ENCODE measurements at regions not wholly inside any gene's neighbourhood (a gene's known extent, or its start where the extent isn't known, plus 50 kb on each side); places are given as distances from the start of the nearest gene placed in this dataset.

DNA sequence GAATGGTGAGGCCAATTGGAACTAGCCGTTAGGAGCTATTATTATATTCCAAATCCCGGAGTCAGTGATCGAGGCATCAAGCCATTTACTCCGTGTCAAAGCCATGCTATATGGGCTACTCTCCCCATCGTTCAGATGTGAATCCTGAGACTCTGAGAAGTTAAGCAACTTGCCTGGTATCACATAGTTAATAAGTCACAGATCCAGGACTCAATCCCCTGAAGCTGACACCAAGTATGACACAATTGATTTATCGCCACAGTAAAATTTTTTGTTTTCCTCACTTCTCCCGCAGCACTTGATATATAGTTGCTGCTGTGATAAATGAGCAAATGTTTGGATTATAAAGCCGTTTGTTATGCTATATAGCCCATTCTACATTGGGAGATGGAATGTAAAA, 50.8 kb upstream of the TSHZ2 start:
- no peak for DNase-seq

DNA sequence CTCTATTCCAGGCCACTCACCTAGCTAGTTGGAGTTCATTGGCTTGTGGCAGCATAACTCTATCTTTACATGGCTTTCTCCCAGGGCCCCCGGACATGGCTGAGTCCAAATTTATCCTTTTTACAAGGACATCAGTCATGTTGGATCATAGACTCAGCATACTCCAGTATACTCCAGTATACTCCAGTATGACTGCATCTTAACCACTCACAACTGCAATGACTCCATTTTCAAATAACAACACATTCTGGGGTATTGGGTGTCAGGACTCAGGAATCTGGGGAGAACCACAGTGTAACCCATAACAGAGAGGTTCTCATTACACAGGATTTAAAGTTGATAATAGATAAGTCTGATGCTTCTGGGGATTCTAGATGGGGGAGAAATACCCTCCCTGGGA, 53.8 kb upstream of the TSHZ2 start:
- no peak for DNase-seq

- no peak for DNase-seq
These were observed 56.6 kb upstream of the TSHZ2 start for GRCh38 chr20:52915564-52915963.

DNA sequence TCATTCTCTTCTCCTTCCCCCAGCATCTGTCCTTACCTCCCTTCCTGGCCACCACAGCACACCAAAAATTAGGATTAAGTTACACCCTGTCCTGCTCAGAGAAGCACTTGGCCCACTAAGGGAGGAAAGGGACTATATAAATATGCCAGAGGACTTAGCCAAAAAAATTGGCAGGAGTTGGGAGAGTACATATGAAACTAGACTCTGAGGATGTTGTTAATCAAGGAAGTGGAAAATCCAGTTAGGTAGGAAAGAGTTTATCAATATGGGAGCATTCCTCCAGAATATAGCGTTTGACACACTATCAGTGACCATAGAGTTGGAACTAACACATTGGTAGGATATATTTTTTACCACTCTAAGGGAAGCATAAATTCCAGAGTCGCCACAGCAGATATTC, 57.3 kb upstream of the TSHZ2 start:
- no peak for DNase-seq

DNA sequence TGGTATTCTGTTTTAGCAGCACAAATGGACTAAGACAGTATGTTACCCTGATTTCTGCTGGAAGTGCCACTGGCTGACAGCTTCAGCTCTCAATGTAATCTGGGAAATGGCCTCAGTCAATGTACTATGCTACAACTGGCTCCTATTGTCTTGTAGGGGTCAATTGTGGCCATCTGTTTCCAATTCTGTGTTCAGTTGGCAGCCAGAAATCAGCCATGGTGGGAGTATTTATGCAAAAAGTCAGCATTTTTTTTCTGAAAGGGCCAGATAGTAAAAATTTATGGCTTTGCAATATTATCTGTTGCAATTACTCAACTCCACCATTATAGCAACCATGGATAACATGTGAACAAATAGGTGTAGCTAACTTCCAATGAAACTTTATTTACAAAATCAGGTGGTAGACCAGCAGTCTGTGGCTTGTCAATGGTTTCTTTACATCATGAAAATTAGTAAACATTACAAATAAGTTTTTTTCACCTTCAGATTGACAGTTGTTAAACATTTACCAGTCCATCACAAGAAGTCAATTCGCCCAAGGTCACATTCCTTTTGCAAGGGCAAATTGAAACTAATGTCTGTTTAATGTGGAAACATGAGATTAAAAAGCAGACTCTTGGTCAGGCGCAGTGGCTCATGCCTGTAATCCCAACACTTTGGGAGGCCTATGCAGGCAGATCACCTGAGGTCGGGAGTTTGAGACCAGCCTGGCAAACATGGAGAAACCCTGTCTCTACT, 58.3 kb upstream of the TSHZ2 start:
- no peak for DNase-seq

DNA sequence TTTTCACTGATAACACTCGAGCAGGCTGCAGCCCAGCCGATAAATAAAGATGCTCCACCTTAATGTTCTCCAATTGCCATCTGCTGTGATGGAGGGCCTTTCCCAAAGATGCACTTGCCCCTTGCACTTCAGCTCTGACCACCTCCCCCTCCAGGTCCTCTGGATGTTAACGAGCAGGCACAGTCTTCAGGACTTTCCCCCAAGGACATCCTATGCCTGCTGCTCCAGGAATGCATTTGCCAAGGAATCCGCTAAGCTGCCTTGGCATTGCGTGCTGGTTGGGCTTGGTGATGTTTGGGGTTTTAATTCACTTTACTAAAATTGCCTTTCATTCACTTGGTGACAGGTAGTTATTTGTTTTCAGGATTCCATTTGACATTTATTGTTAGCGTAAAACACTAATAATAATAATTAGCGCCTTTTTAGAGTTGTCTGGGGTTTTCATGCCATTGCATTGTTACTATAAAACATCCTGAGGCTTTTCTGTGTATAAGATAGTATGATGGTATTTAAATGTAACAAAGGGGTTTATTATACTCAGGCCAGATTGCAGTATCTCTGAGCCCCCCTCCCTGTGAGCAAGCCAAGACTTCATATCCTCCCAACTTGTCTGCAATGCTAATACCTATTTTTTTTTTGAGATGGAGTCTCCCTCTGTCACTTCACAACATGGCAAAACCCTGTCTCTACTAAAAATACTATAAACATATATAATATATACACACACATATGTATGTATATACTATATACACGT, 66.7 kb upstream of the TSHZ2 start:
- no peak for DNase-seq

GRCh38 chr20:52904837-52905236, 67.3 kb upstream of the TSHZ2 start:
- no peak for DNase-seq

DNA sequence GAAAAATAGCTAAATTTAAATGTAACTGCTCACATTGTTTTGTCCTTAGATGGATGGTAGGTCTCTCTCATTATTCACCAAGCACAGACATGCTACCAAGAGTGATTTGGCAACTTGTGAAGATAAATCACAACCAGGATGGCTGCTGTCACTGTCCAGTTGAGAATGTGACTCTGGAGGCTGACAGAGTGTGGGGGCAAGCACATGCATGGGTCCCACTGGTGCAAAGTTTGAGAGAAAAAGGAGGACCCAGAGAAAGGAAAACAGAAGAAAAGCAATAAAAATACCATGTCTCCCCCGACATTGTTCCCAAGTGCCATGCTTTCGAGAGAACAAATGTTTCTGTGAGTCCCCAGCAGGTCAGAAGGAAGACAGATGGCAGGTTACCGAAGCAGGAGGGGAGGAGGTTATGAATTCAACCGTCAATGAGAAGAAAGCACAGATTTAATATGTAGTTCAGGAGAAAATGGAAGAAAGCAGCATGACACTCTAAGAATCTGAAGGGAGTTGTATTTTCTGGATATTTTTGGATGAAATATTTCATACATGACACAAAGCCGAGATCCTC, 73.0 kb upstream of the TSHZ2 start:
- DNase-seq = no peak

DNA sequence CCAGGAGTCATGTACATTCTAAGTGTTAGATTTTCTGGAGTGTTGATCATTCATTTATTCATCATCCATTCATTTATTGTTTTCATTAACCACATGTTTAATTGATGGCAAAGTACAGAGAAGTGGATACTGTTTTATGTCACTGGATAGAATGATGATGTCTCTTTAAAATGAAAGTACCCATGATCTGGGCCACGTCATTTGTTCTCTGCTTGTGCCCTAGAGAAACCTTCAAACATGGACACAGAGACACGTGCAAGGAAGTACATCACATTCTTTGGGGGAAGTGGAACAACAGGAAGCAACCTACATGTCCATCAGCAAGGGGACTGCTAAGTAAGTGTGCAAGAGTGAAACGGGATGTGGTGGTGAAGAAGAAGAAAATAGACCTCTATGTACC, 75.8 kb upstream of the TSHZ2 start:
- no peak for DNase-seq

DNA sequence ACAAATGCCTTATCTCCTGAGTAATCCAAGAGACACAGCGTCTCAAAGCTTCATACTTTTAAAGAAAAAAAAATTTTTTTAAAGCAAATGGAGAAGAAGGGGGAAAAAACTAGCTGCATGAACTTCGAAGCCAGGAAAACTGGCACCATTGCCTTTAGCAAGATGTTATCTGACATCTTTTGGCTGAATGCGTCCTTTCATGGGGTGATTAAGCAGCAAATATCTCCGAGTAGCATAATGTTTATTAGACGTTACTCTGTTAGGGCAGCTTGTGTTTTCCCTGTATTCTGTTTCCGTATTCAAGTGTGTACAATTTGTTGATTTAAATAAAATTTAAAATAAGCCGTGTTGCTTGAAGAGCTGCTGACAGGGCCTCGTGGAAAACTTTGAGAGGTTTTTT, 76.5 kb upstream of the TSHZ2 start:
- no peak for DNase-seq

DNA sequence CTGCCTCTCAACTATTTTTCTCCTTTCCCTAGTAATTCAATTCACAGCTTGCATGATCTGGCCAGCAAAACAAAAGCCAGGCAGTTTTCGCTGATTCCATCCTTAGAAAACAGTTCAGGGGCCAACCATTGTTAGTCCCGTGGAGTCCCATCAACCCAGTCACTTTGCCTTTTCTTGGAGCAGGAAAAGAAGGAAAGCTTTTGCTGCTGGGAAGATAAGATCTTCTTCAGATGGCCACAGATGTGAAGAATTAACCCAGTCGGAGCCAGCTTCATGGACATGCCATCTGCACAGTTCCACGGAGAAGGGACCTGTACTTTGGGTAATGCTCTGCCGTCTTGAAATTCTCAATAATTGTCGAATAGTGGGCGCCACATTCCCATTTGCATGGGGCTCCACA, 76.9 kb upstream of the TSHZ2 start:
- DNase-seq = no peak

GRCh38 chr20:52893498-52893897, 78.7 kb upstream of the TSHZ2 start:
- no peak for DNase-seq

DNA sequence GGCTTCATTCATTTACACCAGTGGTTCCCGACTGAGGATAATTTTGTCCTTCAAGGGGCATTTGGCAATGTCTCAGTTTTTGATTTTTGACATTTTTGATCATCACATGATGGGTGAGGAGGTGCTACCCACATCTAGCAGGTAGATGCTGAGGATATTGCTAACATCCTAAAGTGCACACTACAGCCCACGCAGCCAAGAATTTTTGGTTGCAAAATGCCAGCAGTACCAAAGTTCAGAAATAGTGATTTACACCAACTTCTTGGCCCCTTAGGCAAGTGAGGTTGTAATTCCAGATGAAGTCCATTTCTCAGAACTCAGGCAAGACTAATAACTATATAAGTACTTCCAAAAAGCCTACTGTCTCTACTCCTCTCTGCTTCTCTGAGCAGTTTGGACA, 80.1 kb upstream of the TSHZ2 start:
- DNase-seq = no peak

GRCh38 chr20:52890130-52890529, 82.0 kb upstream of the TSHZ2 start:
- DNase-seq = no peak

DNA sequence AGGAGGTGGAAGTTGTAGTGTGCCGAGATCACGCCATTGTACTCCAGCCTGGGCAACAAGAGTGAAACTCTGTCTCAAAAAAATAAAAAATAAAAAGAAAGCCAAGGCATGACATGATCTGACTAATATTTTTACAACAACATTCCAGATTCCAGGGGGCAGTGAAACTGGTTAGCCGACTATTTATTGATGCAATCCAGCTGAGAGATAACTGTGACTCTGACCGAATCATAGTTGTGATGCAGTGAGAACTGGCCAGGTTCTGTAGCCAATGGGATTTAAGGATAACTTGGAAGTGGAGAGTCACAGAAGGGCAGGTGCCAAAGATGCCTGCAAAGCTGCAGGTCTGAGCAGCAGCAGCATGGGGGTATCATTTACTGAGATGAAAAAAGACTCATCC, 82.9 kb upstream of the TSHZ2 start:
- no peak for DNase-seq

DNA sequence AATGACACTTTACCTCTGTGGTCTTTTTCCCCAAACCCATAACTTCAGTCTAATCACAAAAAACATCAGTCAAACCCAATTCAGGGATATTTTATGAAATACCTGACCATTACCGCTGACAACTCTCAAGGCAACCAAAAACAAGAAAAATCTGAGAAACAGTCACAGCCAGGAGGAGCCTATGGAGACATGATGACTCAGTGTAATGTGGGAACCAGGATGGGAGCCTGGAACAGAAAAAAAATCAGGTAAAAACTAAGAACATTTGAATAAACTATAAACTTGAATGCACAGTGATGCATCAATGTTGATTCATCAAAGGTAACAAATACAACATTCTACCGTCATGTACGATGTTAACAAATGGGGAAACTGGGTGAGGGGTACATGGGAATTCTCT, 84.1 kb upstream of the TSHZ2 start:
- no peak for DNase-seq

DNA sequence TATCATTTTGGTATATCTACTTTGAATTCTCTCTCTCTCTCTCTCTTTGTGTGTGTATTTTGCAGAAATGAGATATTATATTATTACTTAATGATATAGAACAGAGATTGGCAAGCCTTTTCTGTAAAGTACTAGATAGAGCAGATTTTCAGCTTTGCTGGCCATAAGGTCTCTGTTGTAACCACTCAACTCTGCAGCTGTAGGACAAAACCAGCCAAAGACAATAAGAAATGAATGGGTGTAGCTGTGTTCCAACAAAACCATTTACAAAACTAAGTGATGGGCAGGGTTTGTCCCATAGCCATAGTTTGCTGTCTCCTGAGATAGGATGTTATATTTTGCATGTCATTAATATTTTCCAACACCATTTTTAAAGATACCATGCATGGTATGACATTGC, 91.2 kb upstream of the TSHZ2 start:
- no peak for DNase-seq

- DNase-seq = no peak
These were observed 91.9 kb upstream of the TSHZ2 start for GRCh38 chr20:52880259-52880658.

DNA sequence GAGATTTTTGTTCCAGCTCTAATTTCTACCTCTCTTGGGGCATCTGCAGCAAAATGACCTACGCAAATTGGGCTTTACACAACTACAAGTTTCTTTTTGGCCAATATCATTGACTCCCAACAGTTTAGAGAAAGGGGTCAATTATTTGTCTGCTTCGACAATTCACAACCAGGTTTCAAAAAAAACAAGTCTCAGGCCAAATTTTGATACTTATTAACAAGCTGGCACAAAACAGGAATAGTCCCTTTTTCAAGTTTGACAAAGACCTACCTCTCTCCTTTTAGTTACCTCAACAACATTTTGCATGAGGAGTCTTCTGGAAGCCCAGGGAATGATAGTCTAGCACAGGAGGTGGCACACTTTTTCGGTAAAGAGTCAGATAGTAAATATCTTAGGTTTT, 97.9 kb upstream of the TSHZ2 start:
- no peak for DNase-seq

DNA sequence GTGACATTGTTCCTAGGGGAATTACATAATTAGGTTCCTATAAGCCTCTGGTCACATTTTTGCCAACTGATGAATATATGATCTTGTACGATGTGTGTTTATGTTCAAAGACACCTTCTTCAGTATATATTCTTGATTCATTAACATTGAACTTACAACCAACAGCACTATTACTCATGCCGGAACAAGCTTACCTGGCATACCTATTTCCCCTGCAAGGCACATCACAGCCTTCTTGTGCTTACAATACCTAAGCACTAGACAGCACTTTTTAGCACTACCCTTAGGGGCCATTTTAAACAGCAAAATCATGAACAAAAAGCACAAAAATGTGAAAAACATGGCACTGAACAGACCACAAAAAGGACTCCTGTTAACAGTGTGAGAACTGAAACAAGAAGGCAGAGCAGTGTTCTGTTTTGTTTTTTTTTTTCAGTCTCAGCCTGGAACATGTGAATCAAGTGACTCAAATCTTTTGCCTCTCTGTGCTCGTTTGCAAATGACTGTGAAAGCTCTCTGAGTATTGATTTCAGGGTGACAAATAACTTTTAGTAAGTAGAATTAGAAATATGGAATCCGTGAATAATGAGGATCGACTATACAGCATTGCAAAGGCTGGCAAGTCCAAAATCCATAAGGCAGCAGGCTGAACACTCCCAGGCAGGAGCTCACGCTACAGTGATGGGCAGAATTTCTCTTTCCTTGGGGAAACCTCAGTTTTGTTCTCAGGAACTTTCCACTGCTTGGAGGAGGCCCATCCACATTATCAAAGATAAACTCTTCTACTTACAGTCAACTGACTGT, 102.3 kb upstream of the TSHZ2 start:
- no peak for DNase-seq

- no peak for DNase-seq
These were observed 102.9 kb upstream of the TSHZ2 start for GRCh38 chr20:52869276-52869675.

GRCh38 chr20:52867305-52867704, 104.9 kb upstream of the TSHZ2 start:
- no peak for DNase-seq

DNA sequence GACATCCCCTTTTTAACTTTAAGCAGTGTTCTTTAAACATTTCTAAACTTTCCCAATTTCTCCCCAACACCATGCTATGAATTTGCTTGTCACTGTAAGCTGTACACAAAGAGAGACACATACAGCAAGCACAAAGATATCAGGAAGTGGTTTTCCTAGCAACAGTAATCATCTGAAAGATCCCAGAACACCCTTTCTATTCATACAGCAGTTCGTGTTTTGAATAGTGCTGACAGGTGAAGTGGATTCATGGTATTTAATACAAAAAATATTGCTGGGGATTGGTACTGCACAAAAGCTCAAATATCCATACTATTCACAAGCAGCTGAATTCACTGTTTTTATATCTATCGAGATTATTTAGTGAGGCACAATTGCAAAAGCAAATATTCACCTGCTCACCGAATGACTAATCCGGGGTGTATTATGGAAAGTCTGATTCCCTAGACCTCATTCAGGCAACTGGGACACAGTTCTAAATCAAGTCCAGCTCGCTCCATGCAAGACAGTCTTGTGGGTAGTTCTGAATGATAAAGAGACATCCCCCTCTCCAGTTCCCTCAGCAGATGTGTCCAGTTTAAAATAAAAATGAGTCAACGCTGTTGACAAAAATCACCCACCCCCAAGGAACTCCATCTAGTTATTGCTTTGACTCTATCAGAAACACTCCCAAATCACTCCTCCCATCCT, 107.1 kb upstream of the TSHZ2 start:
- no peak for DNase-seq

Measured in NCI-H187 treated with DMSO at 0.1 percent for 48 hours (cell line).